HG03039 (cell line): ENCODE measurements at regions not wholly inside any gene's neighbourhood (a gene's known extent, or its start where the extent isn't known, plus 50 kb on each side); places are given as distances from the start of the nearest gene placed in this dataset.

ENCODE experiments used
- ATAC-seq: cut with Tn5 transposase; IDR thresholded peaks from one replicate; pipeline ENCODE4 v1.9.1; 2021; ENCODE audit warnings: mild to moderate bottlenecking, moderate library complexity; ENCODE audit not compliant: unreplicated experiment

DNA sequence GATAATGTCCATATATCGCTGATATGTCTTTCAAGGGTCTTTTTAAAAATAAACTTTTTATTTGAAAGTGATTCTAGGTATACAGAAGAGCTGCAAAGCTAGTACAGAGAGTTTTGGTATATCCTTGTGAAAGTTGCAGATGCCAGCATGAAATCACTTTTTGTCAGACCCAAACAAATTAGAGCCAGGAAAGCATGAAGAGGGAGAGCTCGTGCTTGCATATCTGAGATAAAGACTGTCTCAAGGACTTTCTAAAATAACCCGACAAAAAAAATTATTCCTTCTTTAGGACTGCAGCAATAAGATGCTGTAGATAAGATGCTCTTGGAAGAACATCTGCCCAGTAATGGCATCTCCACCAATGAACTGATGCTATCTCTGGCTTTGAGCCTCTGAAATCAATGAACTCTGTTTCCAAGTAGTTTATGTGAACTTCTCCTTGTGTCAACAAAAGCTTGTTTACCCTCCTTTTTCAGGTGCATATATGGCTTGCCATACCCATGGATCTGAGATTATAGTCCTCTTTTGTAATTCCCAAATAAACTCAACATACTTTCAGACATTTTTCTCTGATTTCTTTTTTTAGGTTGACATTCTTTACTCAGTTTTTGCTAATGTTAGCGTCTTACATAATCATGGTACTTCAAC lies 774.6 kb upstream of the FAM98A start:
- ATAC-seq = no peak

DNA sequence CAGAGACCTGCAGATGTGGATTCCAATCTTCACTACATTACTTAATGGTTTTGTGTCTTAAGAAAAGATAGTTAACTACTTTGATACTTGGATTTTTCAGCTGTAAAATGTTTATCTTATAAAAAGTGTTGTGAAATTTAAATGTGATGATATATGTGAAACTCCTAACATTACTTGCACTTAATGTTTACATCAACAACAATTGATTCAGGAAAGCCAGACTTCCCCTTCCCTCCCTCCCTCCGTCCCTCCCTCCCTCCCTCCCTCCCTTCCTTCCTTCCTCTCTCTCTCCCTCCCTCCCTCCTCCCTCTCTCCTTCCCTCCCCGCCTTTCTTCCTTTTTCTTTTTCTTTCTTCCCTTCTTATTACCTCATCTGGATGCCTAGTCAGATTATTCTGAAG lies 773.9 kb upstream of the FAM98A start:
- ATAC-seq = no peak

DNA sequence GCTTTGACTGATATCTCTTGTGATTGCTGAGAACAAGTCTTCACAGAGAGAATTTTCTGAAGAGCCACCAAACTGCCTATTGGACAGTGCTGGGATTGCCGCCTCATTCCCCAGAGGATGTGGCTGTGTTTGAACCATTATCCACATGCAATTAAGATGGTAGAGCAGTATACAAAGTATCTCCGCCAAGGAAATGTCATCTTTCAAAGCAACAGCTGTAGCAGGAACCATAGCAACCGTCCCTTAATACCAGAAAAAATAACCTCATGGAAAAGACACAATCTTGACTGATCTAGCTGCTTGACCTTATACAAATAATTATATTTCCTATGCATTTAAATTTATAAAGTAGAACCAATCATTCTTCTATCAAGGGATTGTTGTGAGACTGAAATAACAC lies 772.6 kb upstream of the FAM98A start:
- ATAC-seq = no peak

DNA sequence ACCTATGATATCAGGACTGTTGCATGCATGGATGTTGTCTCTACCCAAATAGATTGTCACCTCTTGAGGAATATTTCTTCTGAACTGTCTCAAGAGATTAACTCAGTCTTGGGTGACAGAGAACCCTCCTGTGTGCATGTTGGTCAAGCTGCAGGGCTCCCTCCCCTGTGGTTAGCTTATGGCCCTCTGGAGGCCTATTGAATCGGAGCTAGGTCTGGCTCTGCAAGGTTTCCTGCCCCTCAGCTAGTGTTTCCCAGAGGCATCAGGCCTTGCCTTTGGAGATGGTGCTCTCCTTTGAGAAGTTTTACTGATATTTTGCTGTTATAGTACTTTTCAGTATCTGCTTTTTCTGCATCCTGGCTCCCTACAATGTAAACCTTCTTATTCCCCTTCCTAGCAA lies 769.2 kb upstream of the FAM98A start:
- no peak for ATAC-seq

DNA sequence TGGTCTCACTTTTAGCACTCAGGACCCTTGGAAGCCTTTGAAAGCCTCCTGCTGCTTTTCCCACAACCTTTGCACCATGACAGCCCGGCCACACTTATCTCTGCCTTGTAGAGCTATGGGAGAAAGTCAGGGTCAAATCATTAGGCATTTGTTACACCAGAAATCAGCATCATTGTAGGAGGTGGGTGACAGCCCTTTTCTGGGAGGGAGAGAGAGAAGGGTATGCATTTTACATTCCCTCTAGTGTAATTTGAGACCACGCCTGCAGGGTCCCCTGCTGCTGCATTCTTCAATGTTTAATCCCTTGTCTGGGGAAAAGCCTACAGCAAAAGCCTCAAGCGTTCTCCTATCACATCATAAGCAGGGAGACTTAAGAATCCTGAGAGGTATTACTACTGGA lies 766.8 kb upstream of the FAM98A start:
- ATAC-seq = no peak

DNA sequence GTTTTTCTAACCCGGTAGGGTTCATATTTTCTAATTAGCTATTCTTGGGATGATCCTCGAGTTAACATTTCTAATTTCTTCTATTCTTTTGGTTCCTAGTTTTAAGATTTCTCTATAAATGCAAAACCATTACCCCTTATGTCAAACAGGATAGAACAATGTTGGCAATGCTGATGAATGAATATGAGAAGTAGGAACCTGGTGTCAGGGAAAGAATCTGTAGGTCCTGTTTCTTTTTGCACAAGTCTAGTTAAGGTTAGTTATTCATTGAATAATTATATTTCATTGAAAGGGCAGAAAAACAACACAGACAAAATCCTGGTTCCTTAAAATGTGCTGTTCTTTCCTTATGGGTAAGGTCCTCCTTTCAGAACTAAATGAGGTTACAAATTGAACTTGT lies 766.4 kb upstream of the FAM98A start:
- no peak for ATAC-seq

DNA sequence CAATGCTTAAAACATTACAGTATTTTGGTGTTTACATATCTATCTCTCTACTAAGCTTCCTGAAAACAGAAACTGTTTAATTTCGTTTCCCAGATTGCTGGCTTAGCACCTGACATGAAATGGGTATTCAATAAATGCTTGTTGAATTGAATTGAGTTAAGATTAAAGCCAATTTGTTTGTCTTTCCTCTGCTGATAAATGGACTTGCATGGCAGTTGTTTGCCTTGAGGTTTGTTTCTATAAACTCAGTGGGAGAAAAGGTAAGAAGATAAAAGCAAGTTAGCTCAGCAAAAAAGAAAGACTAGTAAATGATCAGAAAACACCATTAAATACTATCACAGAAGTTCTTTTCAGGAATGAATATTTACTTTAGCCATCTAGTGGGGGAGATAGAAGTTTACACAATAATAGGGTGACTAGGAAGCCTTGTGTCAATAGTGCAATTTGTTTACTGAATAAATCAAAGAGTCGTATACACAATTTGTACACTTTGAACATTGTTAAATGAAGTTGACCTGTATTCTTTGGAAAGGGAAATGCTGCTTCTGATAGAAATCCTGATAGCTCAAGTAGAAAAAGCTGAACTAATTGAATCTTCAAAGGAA lies 754.5 kb upstream of the FAM98A start:
- ATAC-seq = no peak

DNA sequence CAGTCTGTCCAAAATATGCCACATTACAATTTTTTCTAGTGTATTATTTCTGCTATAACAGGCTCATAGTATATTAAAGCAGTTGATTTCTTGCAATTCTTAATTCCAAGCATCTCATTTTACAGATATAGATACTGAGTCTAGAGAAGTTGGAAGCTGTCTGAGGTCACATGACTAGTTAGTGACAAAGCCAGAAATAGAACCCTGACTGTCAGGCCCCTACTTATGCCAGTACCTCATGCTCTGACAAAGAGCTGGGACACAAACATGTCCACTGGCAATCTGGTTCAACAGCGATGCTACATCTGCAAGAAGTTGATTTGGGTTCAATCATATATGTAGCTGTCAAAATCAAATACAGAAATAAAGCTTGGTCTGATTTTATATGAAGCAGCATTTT lies 750.4 kb upstream of the FAM98A start:
- no peak for ATAC-seq

DNA sequence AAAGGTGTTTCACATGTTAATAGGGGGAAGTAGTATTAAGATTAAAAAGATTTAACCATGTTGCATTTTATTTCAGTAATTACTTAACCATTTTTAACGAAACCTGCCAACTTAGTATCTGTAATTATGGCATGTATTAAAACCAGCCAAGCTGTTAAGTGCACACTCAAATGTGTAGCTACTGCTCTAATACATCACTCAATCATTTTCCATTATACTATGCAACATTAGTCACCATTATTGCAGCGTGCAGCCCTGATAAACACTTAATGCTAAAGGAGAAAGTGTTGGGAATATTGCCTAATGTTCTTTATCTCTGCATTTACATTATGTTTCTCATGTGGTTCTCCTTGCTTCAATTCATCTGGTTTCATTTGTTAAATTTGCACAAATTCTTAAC lies 745.9 kb upstream of the FAM98A start:
- ATAC-seq = no peak

DNA sequence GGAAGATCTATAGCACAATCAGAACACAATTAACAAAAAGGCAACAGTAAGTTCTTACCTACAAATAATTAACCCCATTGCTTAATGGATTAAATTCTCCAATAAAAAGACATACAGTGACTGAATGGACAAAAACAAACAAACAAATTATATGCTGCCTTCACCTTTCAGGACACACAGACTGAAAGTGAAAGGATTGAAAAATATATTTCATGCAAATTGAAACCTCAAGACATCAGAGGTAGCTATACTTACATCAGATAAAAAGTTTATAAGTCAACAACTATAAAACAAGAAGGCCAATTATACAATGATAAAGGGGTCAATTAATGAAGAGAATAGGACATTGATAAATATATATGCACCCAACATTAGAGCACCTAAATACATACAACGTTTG lies 741.2 kb upstream of the FAM98A start:
- no peak for ATAC-seq

DNA sequence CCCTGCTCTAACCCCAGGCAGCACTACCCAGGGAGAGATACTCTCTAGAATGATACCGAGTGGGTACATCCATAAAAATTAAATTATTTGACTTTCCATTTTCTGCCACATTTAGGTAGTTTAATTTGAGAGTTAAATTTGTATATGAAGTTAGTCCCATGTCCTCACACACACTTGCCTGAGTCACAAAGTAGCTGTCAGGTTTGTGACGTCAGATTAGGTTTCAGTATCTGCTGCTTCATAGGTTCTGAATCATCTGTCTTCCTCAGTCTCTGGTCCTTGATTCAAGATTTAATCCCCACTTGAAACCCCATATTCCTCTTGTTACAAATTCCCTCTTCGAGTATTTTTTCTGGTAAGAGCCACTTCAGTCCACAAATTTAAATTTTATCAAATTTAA lies 738.6 kb upstream of the FAM98A start:
- ATAC-seq = no peak

DNA sequence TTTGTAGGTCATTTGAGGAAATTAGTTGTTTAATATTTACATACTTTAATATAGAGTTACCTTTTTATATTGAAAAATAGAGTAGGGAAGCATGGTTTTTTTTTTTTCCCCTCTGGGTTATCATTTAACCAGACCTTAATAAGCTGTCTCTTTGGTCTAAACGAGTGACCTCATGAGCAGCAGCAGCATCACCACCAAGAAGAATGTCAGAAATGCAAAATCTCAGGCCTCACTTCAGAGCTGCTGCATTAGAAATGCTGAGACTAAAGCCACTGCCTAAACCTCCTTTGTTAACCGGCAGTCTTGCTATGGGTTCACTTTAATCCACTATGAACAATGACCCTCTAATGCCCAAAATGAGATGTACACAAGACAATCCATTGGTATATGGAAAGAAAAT lies 733.7 kb upstream of the FAM98A start:
- ATAC-seq = no peak

DNA sequence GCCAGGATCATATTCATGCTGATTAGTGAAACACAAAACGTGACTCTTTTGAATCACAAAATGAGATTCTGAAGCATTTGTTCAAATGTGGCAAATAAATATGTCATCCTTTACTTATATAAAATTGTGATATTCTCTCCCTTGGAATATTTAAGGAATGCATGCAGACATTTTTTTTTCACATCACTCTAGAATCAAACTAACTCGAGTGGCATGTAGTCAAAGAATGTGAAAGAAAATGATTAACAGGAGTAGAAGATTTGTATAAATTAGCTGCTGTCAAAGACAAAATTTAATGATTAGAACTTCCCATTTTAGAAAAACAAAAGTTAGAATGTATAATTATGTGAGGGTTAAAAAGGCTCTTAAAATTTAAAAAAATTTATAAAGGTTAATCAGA lies 721.0 kb upstream of the FAM98A start:
- ATAC-seq = no peak

DNA sequence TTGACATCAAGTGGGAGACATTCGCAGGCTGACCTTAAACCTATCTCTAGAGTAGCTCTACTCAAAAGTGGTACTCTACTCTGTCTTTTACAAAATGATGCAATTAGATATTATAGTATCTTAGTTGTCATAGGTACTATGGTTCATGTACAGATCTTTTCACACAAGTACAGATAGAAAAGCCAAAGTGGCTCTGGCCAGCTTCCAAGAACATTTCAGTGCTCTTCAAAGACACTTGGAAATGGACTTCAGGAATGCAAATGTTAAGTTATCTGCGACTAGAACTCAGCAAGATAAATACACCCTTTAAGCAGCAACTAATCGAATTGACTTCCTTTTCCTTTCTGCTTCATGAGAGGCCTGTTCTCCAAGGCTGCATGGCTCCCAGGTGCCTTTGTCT lies 718.7 kb upstream of the FAM98A start:
- no peak for ATAC-seq

DNA sequence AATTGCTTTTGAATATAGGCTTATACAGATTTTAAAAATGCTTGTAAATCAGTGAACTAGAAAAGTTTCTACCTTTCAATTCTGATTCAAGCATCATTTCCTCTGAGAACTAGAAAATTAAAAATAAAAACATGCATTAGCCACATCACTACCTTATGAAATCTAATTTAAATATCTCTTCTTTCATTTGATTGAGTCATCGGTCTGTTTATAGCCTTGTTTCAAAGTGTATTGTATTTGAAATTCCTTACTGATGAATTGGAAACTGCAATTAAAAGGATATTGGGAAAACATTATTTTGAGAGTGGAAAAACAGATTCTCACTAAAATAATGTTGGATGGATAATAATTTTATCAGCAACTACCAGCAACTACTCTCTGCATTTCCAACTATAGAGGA lies 717.7 kb upstream of the FAM98A start:
- ATAC-seq = no peak

DNA sequence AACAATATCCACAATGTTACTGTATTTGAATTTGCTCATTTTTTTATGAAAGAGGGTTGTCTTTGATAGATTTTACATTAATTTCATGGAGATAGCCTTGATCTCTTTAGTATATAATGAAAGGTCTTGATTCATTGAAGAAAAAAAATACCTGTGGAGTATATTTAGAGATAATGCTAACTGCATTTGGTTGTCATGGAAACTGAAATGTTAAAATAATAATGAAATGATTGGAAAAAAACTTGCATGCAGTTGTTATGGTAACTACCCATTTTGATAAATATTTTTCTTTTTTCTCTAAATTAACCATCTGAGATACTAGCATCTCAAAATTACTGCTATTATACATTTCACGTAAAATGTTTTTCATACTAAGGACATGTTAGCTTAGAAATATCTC lies 712.7 kb upstream of the FAM98A start:
- ATAC-seq = no peak

DNA sequence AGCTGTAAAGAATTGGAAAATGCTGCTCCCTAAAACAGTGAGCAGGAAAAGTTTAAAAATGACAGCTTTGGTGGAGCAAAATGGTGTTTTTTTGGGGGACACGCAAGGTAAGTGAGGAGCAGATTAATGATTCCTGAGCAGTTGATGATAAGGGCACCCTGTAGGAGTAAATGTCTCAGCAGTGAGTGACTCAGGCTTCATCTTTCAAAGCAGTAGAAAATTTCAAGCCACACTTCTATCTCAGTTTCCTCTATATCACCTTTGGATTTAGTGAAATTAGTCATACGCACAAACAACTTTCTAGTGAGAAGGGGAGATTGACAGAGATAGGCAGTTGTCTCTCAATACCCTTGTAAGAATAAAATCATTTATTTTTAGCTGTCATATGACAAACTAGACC lies 709.0 kb upstream of the FAM98A start:
- ATAC-seq = no peak

DNA sequence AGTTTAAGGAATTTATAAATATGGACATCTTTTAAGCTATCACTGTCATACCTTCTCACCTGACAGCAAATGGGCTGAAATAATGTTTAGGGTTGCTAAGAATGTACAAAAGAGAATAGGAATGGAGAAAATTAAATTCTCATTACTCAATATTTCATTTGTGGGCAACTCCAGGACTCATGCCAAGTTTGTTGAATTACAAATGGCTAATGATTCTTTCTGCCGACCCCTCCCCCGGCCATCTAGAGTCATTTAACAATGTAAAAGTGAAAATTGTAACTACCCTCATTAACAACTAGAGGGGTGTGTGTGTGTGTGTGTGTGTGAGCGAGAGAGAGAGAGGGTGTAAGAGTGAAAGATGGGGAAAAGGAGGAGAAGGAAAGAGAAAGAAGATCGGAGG lies 708.5 kb upstream of the FAM98A start:
- ATAC-seq = no peak

DNA sequence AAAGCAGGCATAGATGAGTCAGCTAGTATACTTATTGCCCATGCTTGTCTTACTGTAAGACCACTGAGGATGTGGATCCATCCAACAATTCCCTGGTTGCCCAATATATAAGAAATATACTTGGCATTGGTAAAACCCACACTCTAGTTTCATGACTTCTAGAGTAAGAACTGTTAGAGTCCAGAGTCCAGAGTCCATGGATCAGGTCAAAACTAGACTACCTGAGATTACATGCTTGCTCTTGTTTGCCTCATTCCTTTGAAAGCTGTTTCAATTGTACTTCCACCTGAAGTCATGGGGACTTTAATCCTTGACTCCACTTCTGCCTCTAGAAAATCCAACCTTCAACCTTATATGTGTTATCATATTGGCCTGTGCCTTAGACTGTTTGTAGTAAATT lies 707.6 kb upstream of the FAM98A start:
- ATAC-seq = no peak

DNA sequence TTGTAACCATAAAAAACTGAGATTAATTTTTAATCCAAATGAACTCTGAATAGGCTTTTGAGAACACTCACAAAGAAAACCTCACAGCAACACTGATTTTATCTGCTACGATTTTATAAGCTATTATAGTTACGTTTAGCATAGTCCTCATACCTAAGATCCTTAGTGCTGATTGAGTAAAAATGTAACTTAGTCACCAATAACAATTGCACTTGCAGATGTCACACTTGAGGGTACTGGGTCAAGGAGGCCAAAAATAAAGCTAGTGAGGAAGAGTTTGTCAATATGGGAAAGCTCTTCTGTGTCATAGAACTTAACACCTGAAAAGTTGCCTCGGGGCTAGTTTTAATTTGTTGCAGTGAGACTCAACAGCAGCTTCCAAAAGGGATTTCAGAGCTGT lies 706.5 kb upstream of the FAM98A start:
- no peak for ATAC-seq

DNA sequence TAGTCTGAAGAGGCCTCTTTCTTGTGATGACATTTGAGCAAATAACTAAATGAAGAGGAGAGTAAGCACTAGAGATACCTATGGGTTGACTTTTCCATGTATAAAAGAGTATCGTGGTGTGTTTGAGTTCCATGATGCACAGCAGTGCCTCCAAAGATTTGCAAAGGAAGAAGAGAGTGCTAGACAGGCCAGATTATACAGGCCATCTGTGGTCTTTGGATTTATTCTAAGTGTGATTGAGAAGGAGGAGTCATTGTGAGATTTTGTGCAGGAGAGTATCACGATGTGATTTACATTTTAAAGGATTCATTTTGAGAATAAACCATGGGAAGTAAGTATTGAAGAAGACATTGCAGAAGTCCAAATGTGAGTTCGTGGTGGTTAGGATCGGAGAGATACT lies 695.9 kb upstream of the FAM98A start:
- ATAC-seq = no peak

DNA sequence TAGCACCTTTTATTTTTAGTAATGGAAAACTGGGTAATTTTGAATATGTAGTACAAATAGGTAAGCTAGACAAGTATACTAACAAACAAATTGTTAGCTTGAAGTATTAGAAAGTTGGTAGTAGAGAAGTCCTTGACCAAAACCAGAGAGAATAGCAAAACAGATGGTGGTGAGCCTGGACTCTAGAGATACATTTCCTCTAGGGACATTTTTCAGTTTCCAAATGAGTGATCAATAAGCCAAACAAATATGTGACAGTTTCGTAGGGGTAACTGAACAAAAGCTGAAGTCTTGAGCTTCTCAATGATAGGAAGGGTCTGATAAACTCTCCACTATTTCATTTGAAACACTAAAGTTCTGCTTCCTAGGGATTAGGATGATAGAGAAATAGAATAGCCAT lies 692.0 kb upstream of the FAM98A start:
- ATAC-seq = no peak

DNA sequence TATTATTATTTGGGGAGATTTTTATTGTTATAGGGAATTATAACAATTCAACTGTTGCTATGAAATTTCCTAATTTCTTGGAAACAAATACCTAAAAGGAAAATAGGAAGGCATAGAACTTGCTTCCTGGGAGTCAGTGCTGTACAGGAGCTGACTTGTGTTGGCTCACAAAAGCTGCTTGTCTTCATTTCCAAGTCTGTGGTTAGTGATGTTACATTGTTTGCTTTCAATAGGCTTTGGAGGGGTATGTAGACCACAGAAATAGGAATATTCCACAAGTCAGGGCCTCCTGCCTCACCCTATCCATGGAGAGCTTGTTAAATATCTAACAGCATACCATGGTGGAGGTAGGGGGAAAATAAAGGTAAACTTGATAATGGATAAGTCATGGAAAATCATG lies 688.9 kb upstream of the FAM98A start:
- no peak for ATAC-seq
